ACHN (cell line): ENCODE measurements at regions not wholly inside any gene's neighbourhood (a gene's known extent, or its start where the extent isn't known, plus 50 kb on each side); places are given as distances from the start of the nearest gene placed in this dataset.

Experiments used
- DNase-seq: peaks from one replicate; pipeline ENCODE4 v3.0.0-alpha.2; 2015
- in situ Hi-C: cut with HindIII; loops from 2 replicates; pipeline ENCODE4 v1.10.0; 2017; ENCODE audit warnings: low sequenced_read_pairs, low pct_ligation_motif_present, low pct_unique_long_range_greater_than_20kb

DNA sequence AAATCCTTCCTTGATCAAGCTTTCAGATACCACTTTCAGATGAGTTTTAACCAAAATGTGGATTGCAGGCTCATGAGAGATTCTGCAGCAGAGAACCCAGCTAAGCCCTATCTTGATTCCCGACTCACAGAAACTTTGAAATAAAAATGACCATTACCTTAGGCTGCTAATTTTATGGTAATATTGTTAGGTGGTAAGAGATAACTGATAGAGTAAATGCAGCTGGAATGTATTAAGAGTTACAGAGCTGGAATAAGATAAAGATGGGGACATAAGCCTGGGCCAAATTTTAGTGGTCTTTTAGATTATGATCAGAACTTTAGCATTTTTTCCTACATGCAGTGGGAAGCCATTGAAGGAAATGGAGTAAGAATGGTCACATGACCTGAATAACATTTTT is 1074.0 kb downstream of the CDH11 start:
- in situ Hi-C loops, result no loop called here
- DNase-seq, result no peak

DNA sequence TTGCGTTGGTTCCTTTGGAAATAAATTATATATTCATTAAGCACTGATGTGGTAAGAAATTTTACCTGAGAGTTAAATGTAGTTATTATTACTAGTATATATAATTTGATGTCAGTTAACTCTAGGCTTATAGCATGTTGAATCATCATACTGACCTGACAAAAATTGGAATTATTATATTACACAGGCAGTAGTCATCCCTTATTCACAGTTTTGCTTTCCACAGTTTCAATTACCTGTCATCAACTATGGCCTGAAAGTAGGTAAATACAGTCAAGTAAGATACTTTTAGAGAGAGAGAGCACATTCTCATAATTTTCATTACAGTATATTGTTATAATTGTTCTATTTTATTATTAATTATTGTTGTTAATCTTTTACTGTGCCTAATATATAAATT is 1074.7 kb downstream of the CDH11 start:
- no peak for DNase-seq
- in situ Hi-C loops, result no loop called here

DNA sequence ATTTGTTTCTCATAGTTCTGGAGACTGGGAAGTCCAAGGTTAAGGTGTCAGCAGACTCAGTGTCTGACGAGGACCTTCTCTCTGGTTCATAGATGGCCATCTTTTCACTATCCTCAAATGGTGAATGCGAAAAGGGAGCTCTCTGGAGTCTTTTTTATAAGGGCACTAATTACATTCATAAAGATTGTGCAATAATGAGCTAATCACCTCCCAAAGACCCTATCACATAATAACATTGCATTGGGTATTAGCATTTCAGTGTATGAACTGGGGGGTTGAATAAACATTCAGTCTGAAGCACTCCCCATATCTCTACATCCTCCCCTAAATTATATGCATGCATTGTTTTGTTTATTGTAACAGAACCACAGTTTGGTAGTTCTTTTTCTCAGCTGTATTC is 1086.5 kb downstream of the CDH11 start:
- no peak for DNase-seq
- in situ Hi-C loops, result no loop called here

DNA sequence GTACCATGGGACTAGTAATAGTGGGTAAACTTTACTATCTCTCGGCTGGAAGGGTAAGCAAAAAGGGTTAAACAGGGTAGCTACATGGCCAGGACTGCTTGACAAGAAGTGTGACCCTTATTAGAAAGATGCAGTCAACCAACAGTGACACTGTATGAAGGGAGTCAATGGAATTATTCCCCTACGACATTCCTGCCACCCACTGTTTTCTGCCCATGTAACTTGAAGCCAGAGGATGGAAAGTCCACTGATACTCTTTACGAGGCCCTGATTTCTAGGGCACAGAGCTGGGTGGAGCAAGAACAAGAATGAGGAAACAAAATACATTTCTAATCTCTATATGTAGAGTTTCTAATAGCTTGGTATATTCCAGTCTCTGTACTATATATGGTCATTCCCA is 1102.5 kb downstream of the CDH11 start:
- DNase-seq, result no peak
- in situ Hi-C loops, result no loop called here

DNA sequence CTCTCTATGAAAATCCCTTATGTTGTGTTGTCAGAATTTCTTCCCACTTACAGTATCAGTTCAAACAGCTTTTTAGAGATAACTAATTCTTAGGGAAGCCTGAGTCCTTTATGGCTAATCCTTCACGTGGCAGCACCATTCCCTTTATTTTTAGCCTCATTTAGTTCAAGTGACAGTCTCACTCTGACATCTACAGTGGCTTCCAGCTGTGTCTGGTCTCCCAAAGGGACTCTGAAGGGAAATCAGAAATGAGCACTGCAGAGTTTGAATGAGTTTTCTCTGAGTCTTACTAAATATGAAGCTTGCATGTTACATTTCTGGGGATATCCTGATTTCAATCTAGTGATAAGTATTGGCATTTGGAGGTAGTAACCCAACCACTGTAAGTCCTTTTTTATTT is 1104.1 kb downstream of the CDH11 start:
- in situ Hi-C loops, result no loop called here
- no peak for DNase-seq

- in situ Hi-C loops, result no loop called here
- no peak for DNase-seq
Observed at GRCh38 chr16:64013856-64014255, 1108.0 kb downstream of the CDH11 start.

DNA sequence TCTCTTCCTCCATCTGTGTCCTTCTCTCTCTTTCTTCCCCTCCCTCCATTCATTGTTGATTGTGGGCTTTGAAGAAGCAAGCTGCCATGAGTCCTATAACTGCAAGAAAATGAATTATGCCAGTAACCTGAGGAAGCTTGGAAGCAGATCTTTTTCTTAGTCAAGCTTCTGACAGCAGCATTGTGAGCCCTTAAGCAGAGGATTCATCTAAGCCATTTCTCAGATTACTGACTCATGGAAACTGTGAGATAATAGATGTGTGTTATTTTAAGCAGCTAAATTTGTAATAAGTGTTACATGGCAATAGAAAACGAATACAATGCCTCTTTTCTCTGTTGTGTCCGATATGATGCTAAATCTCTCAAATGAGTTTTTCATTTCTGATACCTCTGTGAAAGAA is 1109.7 kb downstream of the CDH11 start:
- in situ Hi-C loops, result no loop called here
- DNase-seq, result no peak

- no peak for DNase-seq
- in situ Hi-C loops, result no loop called here
Observed at GRCh38 chr16:64011650-64012049, 1110.2 kb downstream of the CDH11 start.

DNA sequence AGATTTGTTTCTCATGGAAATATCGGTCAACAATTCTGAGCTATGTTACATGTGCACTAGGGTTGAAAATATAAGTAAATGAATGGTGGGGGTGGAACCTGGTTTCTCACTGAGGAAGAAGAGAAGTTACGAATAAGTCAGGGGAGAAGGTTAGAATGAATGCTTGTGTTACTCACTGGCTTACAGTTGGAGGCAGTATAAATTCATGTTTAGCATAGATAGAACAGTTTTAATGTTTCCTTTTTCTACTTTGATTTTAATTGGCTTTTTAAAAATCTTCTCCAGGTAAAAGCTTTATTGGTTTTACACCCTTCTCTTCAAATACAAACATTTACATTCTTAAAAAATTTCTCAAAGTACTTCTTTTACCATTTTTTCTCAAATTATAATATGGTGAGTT is 1113.7 kb downstream of the CDH11 start:
- in situ Hi-C loops, result no loop called here
- DNase-seq, result no peak

- DNase-seq, result no peak
- in situ Hi-C loops, result no loop called here
Observed at GRCh38 chr16:64004116-64004515, 1117.7 kb downstream of the CDH11 start.

DNA sequence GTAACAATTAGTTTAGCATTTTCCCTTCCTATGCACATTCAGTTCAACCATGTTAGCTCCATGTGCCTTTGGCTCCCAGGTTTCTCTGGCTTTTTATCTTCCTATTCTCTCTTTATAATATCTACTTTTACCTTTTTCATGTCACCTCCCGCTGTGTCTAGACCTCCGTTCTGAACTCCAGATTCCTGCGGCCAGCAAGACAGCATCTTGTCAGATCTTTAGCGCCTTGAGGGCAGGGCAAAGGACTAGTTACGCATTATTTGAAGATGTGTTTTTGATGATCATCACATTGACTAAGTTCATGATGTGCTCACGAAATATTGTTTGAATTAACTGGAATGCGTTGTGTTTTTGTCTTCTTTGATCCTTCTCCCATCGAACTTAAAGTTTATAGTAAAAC is 1126.8 kb downstream of the CDH11 start:
- no peak for DNase-seq

GRCh38 chr16:63983401-63983800 is 1138.5 kb downstream of the CDH11 start:
- DNase-seq, result no peak
- in situ Hi-C loops, result no loop called here

More for the DNA sequence above, 1126.8 kb downstream of the CDH11 start:
- in situ Hi-C loops, result no loop called here

- in situ Hi-C loops, result no loop called here
- DNase-seq, result no peak
Observed at GRCh38 chr16:63982741-63983140, 1139.1 kb downstream of the CDH11 start.

DNA sequence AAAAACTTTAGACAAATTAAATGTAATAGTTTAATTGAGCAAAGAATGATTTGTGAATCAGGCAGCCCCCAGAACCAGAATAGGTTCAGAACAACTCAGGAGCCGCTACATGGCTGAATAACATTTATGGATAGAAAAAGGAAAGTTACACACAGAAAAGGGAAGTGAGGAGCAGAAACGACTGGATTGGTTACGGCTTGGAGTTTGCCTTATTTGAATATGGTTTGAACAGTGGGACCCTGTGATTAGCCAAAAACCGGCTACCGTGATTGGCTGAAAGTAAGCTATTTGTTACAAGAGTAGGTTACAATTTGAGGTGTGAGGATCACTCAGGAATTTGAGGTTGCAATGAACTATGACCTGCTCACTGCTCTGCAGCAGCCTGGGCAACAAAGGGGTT is 1139.8 kb downstream of the CDH11 start:
- in situ Hi-C loops, result no loop called here
- DNase-seq, result no peak

GRCh38 chr16:63981639-63982038 is 1140.2 kb downstream of the CDH11 start:
- in situ Hi-C loops, result no loop called here
- DNase-seq, result no peak

DNA sequence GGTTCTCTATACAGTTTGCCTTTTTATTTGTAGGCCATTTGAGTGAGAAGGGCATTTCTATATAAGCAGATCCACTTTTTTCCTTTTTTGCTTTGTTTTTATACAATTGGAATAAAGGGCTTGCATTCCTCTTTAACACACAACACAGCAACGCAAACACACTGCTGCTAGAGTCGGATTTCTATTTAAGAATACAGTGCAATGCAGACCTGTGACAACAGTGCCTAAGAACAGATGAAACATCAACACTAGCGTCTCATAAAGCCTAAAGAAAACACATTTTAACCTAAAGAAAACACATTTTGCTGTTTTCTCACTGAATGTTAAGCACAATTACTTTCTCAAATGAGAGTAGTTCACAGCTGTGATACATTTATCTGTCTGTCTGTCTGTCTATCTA is 1141.1 kb downstream of the CDH11 start:
- in situ Hi-C loops, result no loop called here

GRCh38 chr16:63978240-63978639 is 1143.6 kb downstream of the CDH11 start:
- in situ Hi-C loops, result no loop called here
- DNase-seq, result no peak

More for the DNA sequence above, 1141.1 kb downstream of the CDH11 start:
- no peak for DNase-seq

DNA sequence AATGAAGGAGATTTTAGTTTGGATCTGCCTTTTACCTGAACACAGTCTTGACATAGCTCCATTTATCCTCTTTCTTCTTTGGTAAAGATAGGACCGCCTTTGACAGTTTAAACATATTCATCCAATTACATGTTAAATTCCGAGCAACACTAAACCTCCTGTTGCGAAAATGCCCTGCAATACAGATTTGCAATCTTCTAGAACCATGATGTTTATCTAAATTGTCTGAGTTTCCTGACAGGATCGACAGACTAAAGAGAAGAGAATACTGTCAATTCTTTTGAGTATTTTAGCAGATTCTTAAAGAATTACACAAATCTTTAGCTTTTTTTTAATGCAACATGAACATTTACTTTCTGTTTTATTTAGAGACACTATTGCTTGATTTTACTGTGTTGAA is 1145.5 kb downstream of the CDH11 start:
- DNase-seq, result no peak
- in situ Hi-C loops, result no loop called here

DNA sequence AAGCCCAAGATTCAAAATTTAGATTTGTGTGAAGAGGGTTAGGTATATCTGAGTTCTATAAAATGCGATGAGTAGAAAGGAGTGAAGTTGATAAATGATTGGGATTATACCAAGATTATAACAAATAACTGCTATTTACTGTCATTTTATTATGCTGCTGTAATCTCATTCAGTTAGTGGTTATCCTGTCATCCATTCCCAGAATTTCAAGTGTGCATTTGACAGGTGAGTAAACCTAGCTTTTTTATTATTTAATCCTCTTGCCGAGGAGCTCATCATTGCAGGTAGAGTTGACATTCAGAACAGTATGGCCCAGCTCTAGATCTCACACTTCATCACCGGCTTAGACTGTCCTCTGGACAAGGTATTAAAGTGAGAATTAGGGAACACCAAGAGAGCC is 1146.2 kb downstream of the CDH11 start:
- in situ Hi-C loops, result no loop called here
- DNase-seq, result no peak

GRCh38 chr16:63967966-63968365 is 1153.9 kb downstream of the CDH11 start:
- in situ Hi-C loops, result no loop called here
- DNase-seq, result no peak

GRCh38 chr16:63960321-63960720 is 1161.5 kb downstream of the CDH11 start:
- no peak for DNase-seq
- in situ Hi-C loops, result no loop called here
